GM12891 (cell line): ENCODE measurements at regions not wholly inside any gene's neighbourhood (a gene's known extent, or its start where the extent isn't known, plus 50 kb on each side); places are given as distances from the start of the nearest gene placed in this dataset.

Experiments used
- POLR2A ChIP-seq: IDR thresholded peaks from 2 replicates; pipeline ENCODE4 v1.6.1; 2011; ENCODE audit warnings: low read depth, low read length, control low read depth
- POLR2AphosphoS5 ChIP-seq: IDR thresholded peaks from 2 replicates; pipeline ENCODE4 v1.6.1; 2011; ENCODE audit warnings: low read depth, low read length, control low read depth
- SPI1 ChIP-seq: IDR thresholded peaks from 2 replicates; pipeline ENCODE4 v1.6.1; 2011; ENCODE audit warnings: low read depth, low read length, control low read depth

DNA sequence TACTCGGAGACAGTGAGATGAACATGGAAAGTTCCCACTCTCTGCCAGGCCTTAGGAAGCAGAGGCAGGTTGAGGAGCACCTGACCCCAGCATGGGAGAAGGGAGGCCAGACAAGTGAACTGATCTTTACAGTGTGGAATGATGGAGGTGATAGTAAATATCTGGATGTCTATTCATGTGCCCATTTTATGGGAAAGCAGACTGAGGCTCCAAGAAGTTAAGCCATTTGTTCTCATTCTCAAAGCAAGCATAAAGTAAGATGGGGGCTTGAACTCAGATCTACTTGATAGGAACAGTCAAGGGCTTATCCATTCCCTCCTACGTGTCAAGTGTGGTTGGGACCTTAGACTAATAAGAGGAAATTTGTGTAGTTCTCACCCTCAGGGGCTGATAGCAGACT, 461.5 kb downstream of the MN1 start:
- TF ChIP-seq POLR2AphosphoS5, result no peak
- TF ChIP-seq SPI1, result no peak
- TF ChIP-seq POLR2A, result no peak
